GM18505 (cell line): ENCODE measurements at regions not wholly inside any gene's neighbourhood (a gene's known extent, or its start where the extent isn't known, plus 50 kb on each side); places are given as distances from the start of the nearest gene placed in this dataset.
A peak's percentile ranks its signal among the peaks of the same experiment; 100 is the strongest.

ENCODE experiments used
- ATAC-seq: cut with Tn5 transposase; IDR thresholded peaks from one replicate; pipeline ENCODE4 v1.9.1; 2021; ENCODE audit not compliant: unreplicated experiment
- POLR2A ChIP-seq: IDR thresholded peaks from 4 replicates; pipeline ENCODE4 v1.6.1; 2011; ENCODE audit warnings: borderline replicate concordance; ENCODE audit not compliant: insufficient read depth, insufficient read length; ENCODE audit errors: extremely low read depth

GRCh38 chr21:14694817-14695216 is 148.7 kb upstream of the SAMSN1 start:
- ATAC-seq = no peak
- TF ChIP-seq POLR2A = no peak

DNA sequence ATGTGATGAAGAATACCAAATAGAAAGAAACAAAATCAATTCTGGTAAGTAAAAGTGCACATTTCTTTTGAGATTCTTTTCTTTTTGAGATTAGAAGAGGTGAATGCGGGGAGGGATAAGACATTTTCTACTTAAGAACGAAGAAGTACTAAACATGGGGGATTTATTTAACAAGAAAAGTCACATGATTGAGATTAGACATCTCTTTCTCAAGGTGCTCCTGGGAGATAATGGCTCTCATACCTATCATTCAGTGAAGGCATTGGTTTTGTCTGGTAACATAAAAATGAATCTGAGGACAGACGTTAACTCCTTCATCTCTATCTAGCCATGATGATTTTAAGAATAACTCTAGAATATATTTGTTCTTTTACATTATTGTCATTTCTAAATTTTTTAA is 147.9 kb upstream of the SAMSN1 start:
- no peak for TF ChIP-seq POLR2A
- no peak for ATAC-seq

DNA sequence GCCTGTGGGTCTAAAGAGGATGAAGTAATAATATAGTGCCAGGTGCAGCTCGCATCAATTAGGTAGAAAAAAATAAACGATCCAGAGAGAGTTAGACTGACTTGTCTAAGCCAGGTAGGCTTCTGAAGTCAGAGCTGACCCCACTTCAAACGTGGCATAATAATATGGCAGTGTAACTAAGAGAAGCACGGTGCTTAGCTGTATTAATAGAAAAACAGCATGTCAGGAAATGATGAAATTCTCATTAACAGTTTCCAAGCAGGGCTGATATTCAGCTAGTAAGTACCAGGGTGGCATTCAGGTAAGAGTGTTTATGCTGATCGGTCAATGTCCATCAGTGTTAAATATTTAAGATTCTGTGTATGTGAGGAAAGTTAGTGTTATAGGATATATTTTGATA is 145.8 kb upstream of the SAMSN1 start:
- no peak for ATAC-seq
- TF ChIP-seq POLR2A = no peak

GRCh38 chr21:14690886-14691285 is 144.8 kb upstream of the SAMSN1 start:
- TF ChIP-seq POLR2A = no peak
- ATAC-seq = no peak

DNA sequence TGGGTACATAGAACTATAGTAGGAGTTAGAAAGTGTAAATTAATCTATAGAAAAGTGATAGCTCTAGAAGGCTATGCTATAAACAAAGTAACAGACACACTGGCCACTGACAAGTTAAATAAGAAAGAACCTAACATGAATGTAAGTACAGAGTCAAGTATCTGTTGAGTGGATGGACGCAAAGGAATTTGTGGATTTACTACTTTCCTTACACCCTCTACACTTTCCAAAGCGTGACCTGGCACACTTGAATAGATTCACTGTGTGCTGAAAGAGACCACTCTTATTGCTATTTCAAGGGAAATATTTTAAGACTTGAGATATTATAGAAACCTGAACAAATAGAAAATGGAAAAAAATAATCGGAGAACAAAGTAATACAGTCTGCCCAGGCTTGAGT is 142.8 kb upstream of the SAMSN1 start:
- ATAC-seq = no peak
- no peak for TF ChIP-seq POLR2A

GRCh38 chr21:14688412-14688811 is 142.3 kb upstream of the SAMSN1 start:
- ATAC-seq = no peak
- no peak for TF ChIP-seq POLR2A

- ATAC-seq = peak; percentile 52
Observed at GRCh38 chr21:14687268-14687625, 141.1 kb upstream of the SAMSN1 start.

DNA sequence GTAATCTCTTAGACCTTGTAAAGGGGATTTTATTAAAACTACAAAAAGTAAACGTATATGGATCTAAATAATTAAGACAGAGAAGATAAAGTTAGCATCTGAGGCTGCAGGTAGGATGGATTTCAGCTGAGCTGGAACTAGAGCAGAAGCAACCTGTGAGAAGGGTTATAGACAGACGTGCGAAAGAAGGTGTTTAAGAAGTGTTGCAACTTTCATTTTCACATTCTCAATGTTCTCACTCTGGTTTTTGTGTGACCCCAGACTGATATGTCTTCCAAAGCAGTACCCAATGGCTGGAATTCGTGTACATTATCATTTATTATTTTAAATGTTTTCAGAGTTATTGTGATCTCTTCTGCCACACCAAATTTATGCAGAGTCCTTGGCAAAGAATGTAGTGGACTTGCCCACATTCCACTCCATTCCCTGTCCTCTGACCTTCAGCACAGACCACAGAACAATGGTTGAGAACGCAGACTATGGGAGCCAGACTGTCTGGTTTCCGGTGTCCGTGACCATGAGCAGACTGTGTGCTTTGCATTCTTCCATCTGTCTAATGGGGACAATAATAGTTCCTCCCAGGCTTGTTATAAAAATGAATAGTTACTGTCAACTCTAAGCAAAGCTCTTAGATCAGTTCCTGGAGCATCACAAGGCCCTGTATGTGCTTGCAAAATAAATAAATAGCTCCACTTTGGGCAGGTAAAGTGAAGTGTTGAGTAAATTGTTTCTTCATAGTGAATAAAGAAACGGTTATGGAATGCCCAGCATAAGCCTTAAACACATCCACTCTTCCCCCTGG is 140.6 kb upstream of the SAMSN1 start:
- no peak for TF ChIP-seq POLR2A
- ATAC-seq = peak; percentile 63

More at GRCh38 chr21:14687268-14687625, 141.1 kb upstream of the SAMSN1 start:
- no peak for TF ChIP-seq POLR2A

GRCh38 chr21:14685568-14685967 is 139.5 kb upstream of the SAMSN1 start:
- ATAC-seq = no peak
- TF ChIP-seq POLR2A = peak; percentile 13

- TF ChIP-seq POLR2A = no peak
- ATAC-seq = peak; percentile 23
Observed at GRCh38 chr21:14684071-14684470, 138.0 kb upstream of the SAMSN1 start.

- ATAC-seq = no peak
- TF ChIP-seq POLR2A = no peak
Observed at GRCh38 chr21:14683063-14683462, 136.9 kb upstream of the SAMSN1 start.

GRCh38 chr21:14678973-14679574 is 133.0 kb upstream of the SAMSN1 start:
- TF ChIP-seq POLR2A = no peak

GRCh38 chr21:14677639-14678179 is 131.6 kb upstream of the SAMSN1 start:
- no peak for ATAC-seq
- no peak for TF ChIP-seq POLR2A

More at GRCh38 chr21:14678973-14679574, 133.0 kb upstream of the SAMSN1 start:
- ATAC-seq = no peak

DNA sequence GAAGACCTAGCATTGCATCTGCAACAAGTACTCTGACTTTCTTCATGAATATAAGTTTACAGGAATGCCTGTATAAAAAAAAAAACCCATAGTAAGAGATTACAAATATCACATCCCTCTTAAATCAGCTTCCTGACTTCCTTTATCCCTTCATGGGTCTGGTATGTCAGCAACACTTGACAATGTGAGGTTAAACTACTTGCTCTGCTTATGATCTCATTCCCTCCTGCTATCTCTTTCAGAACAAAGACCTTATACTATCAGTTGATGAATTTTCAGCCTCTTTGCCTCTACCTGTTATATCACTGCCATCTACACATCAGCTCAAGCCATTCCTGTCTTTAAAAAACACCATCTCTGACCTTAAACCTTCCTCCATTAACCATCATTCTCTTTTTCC is 130.9 kb upstream of the SAMSN1 start:
- no peak for TF ChIP-seq POLR2A
- ATAC-seq = no peak
